ENCODE measurements at regions not wholly inside any gene's neighbourhood (a gene's known extent, or its start where the extent isn't known, plus 50 kb on each side); places are given as distances from the start of the nearest gene placed in this dataset.
"Not testable (repeated sequence)": the region's sequence is repeated elsewhere in the genome, so short reads cannot be mapped to it uniquely, and the experiment has no call there.

DNA sequence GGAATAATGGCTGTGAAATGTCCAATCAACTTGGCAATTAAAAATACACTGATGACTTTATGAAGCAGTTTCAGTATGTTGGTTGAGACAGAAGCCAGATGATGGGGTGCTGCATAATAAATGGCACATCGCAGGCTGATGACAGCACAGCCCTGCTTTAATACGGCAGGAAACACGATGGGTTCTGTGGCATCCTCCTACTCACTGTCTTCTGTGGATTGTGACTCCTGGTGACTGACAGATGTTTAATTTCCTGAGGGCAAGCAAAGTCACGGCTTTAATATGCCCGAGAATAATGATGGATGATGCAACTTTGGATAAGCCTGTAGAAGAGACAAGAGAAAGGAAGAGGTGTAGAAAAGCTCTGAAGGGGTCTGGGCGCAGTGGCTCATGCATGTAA lies 295.4 kb downstream of the TRIML1 start:
- no peak for DNase-seq (ENCODE audit: low spot score)

DNA sequence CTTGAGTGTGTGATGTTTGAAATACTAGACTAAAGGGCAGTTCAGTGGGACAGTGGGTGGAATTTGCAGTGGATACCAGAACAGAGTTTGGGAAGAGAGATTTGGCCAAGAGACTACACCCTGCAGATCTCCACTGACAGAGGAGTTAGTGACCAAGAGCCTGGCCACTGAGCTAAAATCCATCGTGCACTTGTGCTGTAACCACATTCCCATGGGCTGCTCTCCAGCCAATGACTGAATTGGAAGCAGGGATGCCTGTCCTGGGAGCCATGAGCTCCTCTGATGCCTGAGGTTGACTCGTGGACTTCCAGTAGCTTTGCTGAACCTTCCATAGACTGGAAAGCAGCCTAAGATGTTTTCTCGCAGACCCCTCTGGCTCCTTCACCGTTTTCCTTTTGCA lies 296.1 kb downstream of the TRIML1 start:
- DNase-seq (ENCODE audit: low spot score), result no peak

GRCh38 chr4:188437535-188437934 lies 298.3 kb downstream of the TRIML1 start:
- no peak for DNase-seq (ENCODE audit: low spot score)

DNA sequence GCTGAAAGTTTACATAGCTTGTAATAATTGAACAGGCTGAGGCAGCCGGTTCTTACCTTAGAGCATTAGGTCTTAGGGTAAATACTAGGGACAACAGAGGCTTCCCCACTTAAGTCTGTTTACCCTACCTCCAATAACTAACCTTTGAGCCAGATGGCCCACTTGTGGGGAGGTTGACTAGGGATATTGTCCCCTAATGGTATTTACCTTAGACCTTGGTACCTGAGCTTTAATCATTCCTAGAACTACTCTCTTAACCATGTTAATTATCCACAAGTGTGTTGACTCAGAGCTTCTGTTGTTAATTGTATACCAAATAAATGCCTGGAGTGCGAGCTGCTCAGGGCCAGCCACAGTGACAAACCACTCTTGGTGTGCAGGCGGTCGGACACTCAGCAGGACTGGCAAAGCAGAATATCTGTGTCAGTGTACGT lies 299.2 kb downstream of the TRIML1 start:
- DNase-seq (ENCODE audit: low spot score), result not testable (repeated sequence)

DNA sequence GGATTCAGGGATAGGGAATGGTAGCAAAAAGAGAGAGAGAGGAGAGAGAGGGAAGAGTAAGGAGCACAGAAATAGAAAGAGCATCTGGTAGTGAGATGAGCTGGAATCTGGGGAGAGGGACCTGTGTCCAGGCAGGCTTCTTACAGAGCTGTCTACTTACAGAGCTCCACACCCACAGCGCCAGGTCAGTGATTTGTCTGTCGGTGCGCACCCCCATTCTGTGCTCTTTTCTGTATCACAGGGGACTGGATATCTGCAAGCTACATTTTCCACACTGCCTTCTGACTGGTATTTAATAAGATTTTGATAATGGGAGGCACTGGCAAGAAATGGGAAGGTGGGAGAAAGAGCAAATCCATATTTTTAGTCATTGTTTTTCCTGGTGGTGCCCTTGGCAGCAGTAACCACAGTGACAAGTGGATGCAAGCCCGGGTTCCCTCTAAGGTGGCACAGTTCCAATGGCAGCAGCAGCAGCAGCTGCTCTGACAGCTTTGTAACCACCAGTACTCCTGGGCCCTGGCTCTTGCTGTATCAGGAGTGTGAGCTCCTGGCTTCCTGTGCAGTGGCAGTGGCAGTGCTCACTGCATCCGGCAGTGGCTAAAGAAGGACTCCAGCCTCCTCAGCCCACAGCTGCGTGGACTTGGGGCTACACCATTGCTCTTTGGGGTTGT lies 300.5 kb downstream of the TRIML1 start:
- DNase-seq (ENCODE audit: low spot score), result peak; percentile 24

GRCh38 chr4:188444500-188444899 lies 305.3 kb downstream of the TRIML1 start:
- no peak for DNase-seq (ENCODE audit: low spot score)

GRCh38 chr4:188448996-188449395 lies 309.8 kb downstream of the TRIML1 start:
- DNase-seq (ENCODE audit: low spot score), result not testable (repeated sequence)

GRCh38 chr4:188450571-188450970 lies 311.3 kb downstream of the TRIML1 start:
- no peak for DNase-seq (ENCODE audit: low spot score)

DNA sequence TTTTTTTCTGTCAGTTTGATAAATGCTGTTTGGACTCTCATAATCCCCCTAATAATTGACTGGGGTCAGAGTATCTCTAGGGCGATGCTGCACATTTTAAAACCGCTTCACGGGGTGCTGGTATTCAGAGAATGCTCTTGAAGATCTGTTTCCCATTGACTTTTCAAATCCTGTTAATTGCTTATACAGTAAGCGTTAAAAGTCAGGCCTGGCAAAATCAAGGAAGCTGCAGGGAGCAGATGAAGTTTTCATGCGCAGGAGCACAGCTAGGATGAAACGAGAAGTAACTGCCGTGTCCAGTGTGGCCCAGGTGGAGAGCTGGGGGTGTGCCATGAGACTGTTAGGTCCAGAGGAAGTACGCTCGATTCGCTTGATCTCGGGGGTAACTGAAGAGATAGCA lies 312.9 kb downstream of the TRIML1 start:
- DNase-seq (ENCODE audit: low spot score), result no peak

DNA sequence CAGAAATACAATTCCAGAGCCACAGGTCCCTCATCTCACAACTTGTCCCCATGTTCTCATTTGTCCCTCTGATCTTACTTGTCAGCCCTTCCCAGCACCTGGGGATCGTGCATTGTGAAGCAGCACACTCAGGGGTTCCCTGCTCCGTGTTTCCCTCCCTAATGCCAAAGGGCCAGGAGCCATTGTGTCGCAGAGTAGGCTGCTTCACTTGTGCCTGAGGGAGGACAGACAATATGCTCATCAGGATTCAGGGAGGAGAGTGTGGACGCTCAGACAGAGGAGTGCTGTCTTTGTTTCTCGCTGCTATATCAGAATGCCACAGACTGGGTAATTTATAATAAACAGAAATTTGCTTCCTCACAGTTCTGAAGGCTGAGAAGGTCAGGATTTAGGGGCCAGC lies 315.3 kb downstream of the TRIML1 start:
- no peak for DNase-seq (ENCODE audit: low spot score)

DNA sequence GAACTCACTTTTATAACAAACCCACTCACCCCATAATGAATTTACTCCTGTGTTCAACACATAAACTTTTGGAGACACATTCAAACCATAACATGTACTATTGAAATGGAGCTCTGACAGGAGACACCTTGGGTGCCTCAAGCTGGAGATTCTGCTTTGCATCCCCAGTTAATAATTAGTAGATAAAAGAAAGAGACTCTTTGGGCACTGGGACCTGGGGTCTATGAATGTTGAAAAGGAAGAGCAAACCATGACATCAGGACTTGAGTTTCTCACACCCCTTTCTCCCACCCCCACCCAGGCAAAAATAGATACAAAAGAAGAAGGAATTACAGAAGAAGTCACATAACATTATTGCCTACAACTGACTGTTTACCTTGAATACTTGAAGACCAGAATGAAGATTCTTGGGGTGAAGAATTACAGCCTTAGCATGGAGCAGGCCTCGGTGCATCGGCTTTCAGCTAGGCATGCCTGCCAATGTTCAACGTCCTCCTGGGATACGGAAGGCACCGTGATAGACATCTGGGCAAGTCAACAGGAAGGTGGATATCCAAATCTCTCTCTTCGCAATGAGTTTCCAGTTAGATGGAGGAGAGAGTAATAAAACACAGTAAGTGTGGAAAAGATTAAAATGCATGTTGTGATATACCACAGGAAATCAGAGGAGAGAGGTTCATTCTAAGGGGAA lies 316.0 kb downstream of the TRIML1 start:
- DNase-seq (ENCODE audit: low spot score), result no peak

DNA sequence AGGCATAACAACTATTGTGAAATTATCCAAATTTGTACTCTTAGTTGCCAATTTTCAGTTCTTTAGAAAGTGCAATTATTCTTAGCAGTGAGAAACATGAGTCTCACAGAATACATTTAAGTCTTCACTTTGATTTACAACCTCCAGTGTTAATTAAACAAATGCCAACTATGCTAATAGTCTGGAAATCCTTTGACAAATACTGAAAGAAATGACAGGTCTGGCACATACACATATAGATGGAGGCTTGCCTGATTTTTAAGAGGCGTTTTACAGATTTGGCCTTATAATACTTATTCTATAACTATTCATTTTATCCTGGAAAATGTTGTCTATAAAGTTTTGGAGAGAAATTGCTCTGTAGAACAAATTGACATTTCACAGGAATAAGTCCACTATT lies 320.1 kb downstream of the TRIML1 start:
- no peak for DNase-seq (ENCODE audit: low spot score)

- DNase-seq (ENCODE audit: low spot score), result no peak
These were observed 324.7 kb downstream of the TRIML1 start for GRCh38 chr4:188463909-188464308.

DNA sequence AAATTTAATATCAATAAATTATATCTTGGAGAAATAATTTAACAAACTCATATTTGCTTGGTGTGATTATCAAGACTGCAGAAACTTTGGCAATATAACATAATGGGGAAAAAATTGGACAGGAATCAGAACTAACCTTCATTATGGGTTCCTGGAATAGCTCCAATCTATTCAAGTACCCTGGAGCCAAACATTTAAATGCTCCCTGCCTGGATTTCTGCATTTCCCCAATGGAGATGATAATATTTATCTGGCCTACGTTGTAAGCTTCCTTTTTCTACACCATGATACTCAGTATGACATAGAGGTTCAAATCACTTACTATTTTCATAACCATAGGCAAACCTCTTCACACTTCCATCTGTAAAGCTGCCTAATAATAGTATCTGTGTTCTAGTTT lies 326.8 kb downstream of the TRIML1 start:
- DNase-seq (ENCODE audit: low spot score), result no peak

- no peak for DNase-seq (ENCODE audit: low spot score)
These were observed 345.0 kb downstream of the TRIML1 start for GRCh38 chr4:188484256-188484655.

- no peak for DNase-seq (ENCODE audit: low spot score)
These were observed 346.7 kb downstream of the TRIML1 start for GRCh38 chr4:188485906-188486305.

- no peak for DNase-seq (ENCODE audit: low spot score)
These were observed 353.6 kb downstream of the TRIML1 start for GRCh38 chr4:188492886-188493285.

DNA sequence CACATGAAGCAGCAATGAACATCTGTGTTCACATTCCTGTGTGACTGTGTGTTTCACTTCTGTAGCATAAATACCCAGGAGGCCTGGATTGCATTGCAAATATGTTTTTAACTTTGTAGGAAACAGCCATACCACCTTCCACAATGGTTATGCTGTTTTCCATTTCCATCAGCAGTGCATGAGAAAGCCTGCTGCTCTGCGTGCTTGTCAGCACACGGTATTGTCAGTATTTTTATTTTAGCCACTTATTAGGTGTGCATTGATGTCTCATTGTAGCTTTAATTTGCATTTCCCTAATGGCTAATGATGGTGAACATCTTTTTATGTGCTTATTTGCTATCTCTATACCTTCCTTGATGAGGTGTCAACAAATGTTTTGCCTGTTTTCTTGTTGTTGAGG lies 355.9 kb downstream of the TRIML1 start:
- no peak for DNase-seq (ENCODE audit: low spot score)

GRCh38 chr4:188511431-188511830 lies 372.2 kb downstream of the TRIML1 start:
- DNase-seq (ENCODE audit: low spot score), result no peak

GRCh38 chr4:188532751-188533150 lies 393.5 kb downstream of the TRIML1 start:
- no peak for DNase-seq (ENCODE audit: low spot score)

GRCh38 chr4:188534297-188534696 lies 395.1 kb downstream of the TRIML1 start:
- no peak for DNase-seq (ENCODE audit: low spot score)

DNA sequence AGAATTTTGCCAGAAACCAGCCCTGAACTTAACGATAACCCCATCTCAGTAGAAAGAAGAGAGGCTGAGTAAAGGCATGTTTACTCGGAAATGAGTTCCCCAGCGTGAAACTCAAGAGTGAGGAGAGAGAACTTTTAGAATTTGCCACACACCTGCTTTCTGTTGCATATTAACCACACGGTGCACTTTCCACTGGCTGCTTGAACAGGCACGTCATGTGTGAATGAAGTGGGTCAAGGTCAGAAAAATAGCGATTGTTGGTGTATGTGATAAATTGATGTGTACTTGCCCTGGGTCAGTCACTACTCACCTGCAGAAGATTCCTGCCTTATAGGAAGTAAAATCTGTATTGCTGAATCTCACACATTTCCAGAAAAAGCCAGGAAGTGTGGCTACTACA lies 395.7 kb downstream of the TRIML1 start:
- no peak for DNase-seq (ENCODE audit: low spot score)

DNA sequence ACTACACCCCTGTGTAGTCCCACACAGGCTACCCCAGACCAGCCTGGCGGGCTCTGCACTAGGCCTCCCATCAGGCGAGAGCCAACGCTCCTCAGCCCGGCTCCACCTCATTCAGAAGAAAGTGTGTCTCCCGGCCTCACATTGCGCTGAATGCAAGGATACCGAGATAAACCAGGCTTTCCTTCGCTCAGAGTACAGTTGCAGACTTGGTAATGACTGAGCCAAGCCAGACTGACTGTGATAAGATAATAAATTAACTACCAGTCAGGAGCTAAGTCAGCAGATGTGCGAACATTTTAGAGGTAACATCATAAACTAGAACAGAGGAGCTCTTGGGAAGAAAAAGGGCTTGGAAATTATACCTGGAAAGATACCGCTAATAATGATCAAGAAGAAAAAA lies 397.6 kb downstream of the TRIML1 start:
- DNase-seq (ENCODE audit: low spot score), result no peak

GRCh38 chr4:188550296-188550695 lies 411.1 kb downstream of the TRIML1 start:
- DNase-seq (ENCODE audit: low spot score), result no peak

Measured in HT-29 (cell line).